ENCODE measurements at regions not wholly inside any gene's neighbourhood (a gene's known extent, or its start where the extent isn't known, plus 50 kb on each side); places are given as distances from the start of the nearest gene placed in this dataset.

GRCh38 chr6:54474898-54475297 is 166.7 kb downstream of the TINAG start:
- Histone ChIP-seq H3K27ac (no peak overlapping the region), H3K4me3 (no peak overlapping the region), H3K36me3 (no peaks in the 10 kb centered on the region), H3K9me3 (no peaks in the 10 kb centered on the region), H3K27me3 (no peaks in the 10 kb centered on the region), H3K4me1 (no peaks in the 10 kb centered on the region)
- no peak for TF ChIP-seq CTCF (IDR thresholded peaks at IDR 0.05)
- TF ChIP-seq POLR2A (IDR thresholded peaks at IDR 0.05) = no peak
- TF ChIP-seq EP300 (IDR thresholded peaks at IDR 0.05) = no peak
- whole genome bisulfite sequencing, 2 donors = 44 to 60% methylated on average over 2 of the region's 2 CpGs
- DNase-seq (ENCODE audit: low spot score in 2 of 2) = no peak

- Histone ChIP-seq H3K36me3 (no peaks in the 10 kb centered on the region), H3K27ac (no peak overlapping the region), H3K4me3 (no peak overlapping the region), H3K9me3 (no peaks in the 10 kb centered on the region), H3K4me1 (no peaks in the 10 kb centered on the region), H3K27me3 (no peaks in the 10 kb centered on the region)
- TF ChIP-seq EP300 (IDR thresholded peaks at IDR 0.05) (no peak), CTCF (IDR thresholded peaks at IDR 0.05) (no peak), POLR2A (IDR thresholded peaks at IDR 0.05) (no peak)
- WGBS, 2 donors = 86 to 98% methylated on average over 4 of the region's 4 CpGs
- DNase-seq (ENCODE audit: low spot score in 2 of 2) = no peak
Measured at GRCh38 chr6:54481091-54481490, 172.8 kb downstream of the TINAG start.

- TF ChIP-seq CTCF (IDR thresholded peaks at IDR 0.05) (no peak), EP300 (IDR thresholded peaks at IDR 0.05) (no peak), POLR2A (IDR thresholded peaks at IDR 0.05) (no peak)
- WGBS, 2 donors = 76 to 78% methylated on average over 3 of the region's 3 CpGs
- Histone ChIP-seq H3K36me3 (no peaks in the 10 kb centered on the region), H3K9me3 (peaks cover 0 to 35% (median 3%) of the 10 kb centered on the region in 4 donors), H3K4me3 (no peak overlapping the region), H3K27ac (no peak overlapping the region), H3K27me3 (no peaks in the 10 kb centered on the region), H3K4me1 (no peaks in the 10 kb centered on the region)
- no peak for DNase-seq (ENCODE audit: low spot score in 2 of 2)
Measured at GRCh38 chr6:54491431-54491830, 183.2 kb downstream of the TINAG start.

GRCh38 chr6:54493138-54493537 is 184.9 kb downstream of the TINAG start:
- TF ChIP-seq CTCF (IDR thresholded peaks at IDR 0.05) = no peak
- TF ChIP-seq POLR2A (IDR thresholded peaks at IDR 0.05) = no peak
- TF ChIP-seq EP300 (IDR thresholded peaks at IDR 0.05) = no peak
- no peaks in the 10 kb centered on the region for H3K36me3 ChIP-seq
- H3K4me1 ChIP-seq = no peaks in the 10 kb centered on the region
- peaks cover 0 to 35% (median 3%) of the 10 kb centered on the region in 4 donors for H3K9me3 ChIP-seq
- no peak overlapping the region for H3K4me3 ChIP-seq
- no peak for DNase-seq (ENCODE audit: low spot score in 2 of 2)
- no peaks in the 10 kb centered on the region for H3K27me3 ChIP-seq
- no peak overlapping the region for H3K27ac ChIP-seq

GRCh38 chr6:54503144-54503543 is 194.9 kb downstream of the TINAG start:
- no peak overlapping the region for H3K27ac ChIP-seq
- no peaks in the 10 kb centered on the region for H3K4me1 ChIP-seq
- TF ChIP-seq POLR2A (IDR thresholded peaks at IDR 0.05) (no peak), EP300 (IDR thresholded peaks at IDR 0.05) (no peak), CTCF (IDR thresholded peaks at IDR 0.05) (no peak)
- H3K27me3 ChIP-seq = no peaks in the 10 kb centered on the region
- H3K4me3 ChIP-seq = no peak overlapping the region
- peaks cover 0 to 25% (median 3%) of the 10 kb centered on the region in 4 donors for H3K9me3 ChIP-seq
- DNase-seq (ENCODE audit: low spot score in 2 of 2) = no peak
- WGBS, 2 donors = 65 to 78% methylated on average over 1 of the region's 1 CpG
- H3K36me3 ChIP-seq = no peaks in the 10 kb centered on the region

All from tibial nerve (tissue), 4 donors.